ENCODE measurements at regions not wholly inside any gene's neighbourhood (a gene's known extent, or its start where the extent isn't known, plus 50 kb on each side); places are given as distances from the start of the nearest gene placed in this dataset.

DNA sequence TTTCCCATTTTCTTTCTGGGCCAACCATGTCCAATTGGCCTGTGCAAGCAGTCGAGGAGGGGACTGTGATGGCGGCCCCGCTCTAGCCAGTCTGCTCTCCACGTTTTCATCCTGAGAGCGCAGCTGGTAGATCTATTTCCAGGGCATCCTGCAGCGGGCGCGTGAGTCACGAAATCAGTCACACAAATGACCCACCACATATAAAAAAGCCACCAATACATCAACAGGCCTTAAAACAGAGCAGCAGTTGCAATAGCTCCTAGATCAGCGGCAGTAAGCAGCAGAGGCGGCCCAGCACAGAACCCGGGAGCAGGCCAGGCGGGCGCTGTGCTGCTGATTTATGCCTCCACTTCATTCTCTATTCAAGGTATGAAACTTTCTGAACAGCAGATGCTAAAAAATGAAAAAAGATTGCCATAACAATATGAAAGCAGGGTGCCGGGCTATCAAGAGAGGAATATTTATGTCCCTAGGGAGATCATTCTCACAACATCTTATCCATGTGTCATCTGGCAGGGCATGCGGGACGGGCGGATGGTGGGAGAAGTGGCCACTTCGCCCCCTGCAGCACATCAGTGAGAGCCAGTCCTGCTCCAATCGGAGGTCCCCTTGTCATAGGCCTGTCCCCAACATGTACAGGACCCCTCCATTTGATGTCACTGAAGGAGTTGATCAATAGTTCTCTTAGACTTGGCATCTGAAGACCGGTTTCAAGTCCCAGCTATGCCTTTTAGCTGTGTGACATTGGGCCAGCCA, 98.0 kb upstream of the GPR26 start:
- Histone ChIP-seq H3K9me3 (no peaks in the 10 kb centered on the region; the same call in 2 of the 3 replicates), H3K4me1 (no peaks in the 10 kb centered on the region), H3K4me2 (no peak overlapping the region), H3K27ac (no peak overlapping the region), H3K4me3 (no peak overlapping the region)
- FAIRE-seq (no peak), DNase-seq (ENCODE audit: low read depth in 1 of 2, low spot score in 1 of 2) (no peak), ATAC-seq (no peak)
- POLR2A ChIA-PET: no interaction called here
- TF ChIP-seq HOXB13 (CRISPR knock-in tag; IDR thresholded peaks at IDR 0.05; ENCODE audit: low read depth) (no peak), FOSL2 (IDR thresholded peaks at IDR 0.05) (no peak), FOSL2 (CRISPR knock-in tag; IDR thresholded peaks at IDR 0.05) (no peak), NR3C1 (IDR thresholded peaks at IDR 0.05) (no peak)
- TF ChIP-seq, protein P1, sequence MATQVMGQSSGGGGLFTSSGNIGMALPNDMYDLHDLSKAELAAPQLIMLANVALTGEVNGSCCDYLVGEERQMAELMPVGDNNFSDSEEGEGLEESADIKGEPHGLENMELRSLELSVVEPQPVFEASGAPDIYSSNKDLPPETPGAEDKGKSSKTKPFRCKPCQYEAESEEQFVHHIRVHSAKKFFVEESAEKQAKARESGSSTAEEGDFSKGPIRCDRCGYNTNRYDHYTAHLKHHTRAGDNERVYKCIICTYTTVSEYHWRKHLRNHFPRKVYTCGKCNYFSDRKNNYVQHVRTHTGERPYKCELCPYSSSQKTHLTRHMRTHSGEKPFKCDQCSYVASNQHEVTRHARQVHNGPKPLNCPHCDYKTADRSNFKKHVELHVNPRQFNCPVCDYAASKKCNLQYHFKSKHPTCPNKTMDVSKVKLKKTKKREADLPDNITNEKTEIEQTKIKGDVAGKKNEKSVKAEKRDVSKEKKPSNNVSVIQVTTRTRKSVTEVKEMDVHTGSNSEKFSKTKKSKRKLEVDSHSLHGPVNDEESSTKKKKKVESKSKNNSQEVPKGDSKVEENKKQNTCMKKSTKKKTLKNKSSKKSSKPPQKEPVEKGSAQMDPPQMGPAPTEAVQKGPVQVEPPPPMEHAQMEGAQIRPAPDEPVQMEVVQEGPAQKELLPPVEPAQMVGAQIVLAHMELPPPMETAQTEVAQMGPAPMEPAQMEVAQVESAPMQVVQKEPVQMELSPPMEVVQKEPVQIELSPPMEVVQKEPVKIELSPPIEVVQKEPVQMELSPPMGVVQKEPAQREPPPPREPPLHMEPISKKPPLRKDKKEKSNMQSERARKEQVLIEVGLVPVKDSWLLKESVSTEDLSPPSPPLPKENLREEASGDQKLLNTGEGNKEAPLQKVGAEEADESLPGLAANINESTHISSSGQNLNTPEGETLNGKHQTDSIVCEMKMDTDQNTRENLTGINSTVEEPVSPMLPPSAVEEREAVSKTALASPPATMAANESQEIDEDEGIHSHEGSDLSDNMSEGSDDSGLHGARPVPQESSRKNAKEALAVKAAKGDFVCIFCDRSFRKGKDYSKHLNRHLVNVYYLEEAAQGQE (IDR thresholded peaks at IDR 0.05): no peak
- 43% methylated on average over 21 of the region's 21 CpGs for whole genome bisulfite sequencing (ENCODE audit: missing lambda C conversion rate)
- CTCF ChIA-PET: interaction anchor here (8.4 kb wide), 1 partner anchor 15 kb away, joined by 61 read pairs; no protein-coding TSS in a partner anchor

DNA sequence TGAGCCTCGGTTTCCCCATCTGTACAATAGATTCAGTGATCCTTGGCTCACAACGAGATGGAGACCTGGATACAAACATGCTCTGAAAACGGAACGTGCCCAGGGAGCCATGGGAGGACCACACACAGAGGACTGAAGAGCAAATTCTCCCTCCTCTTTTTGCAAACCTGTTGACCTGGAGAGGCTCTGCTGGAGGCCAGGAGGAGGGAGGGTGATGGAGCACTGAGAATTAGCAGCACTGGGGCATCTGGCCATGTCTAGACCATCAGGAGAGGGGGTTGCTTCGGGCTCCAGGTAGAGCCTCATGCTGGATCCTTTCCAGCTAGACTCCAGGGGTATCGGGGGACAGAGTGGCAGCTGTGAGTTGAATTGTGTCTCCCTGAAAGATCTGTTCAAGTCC, 97.4 kb upstream of the GPR26 start:
- Histone ChIP-seq H3K4me2 (no peak overlapping the region), H3K27ac (no peak overlapping the region), H3K9me3 (no peaks in the 10 kb centered on the region; the same call in 2 of the 3 replicates), H3K4me3 (no peak overlapping the region), H3K4me1 (no peaks in the 10 kb centered on the region)
- TF ChIP-seq NR3C1 (IDR thresholded peaks at IDR 0.05) (no peak), RNF2 (IDR thresholded peaks at IDR 0.05; ENCODE audit: borderline replicate concordance, low read depth) (no peak), ZFP36 (IDR thresholded peaks at IDR 0.05; ENCODE audit: borderline replicate concordance, partially characterized antibody) (no peak), BHLHE40 (IDR thresholded peaks at IDR 0.05; ENCODE audit: low read depth, low read length) (no peak), E2F6 (IDR thresholded peaks at IDR 0.05; ENCODE audit: borderline replicate concordance, low read depth) (no peak), TFCP2L1 (CRISPR knock-in tag; IDR thresholded peaks at IDR 0.05) (no peak), ELK1 (IDR thresholded peaks at IDR 0.05; ENCODE audit: low read depth, low read length) (no peak), HEYL (CRISPR knock-in tag; IDR thresholded peaks at IDR 0.05) (no peak), CBX8 (IDR thresholded peaks at IDR 0.05) (no peak), JUN (IDR thresholded peaks at IDR 0.05) (no peak), RARB (CRISPR knock-in tag; IDR thresholded peaks at IDR 0.05) (no peak), ESRRA (IDR thresholded peaks at IDR 0.05; ENCODE audit: borderline replicate concordance, low read length) (no peak), SMC3 (IDR thresholded peaks at IDR 0.05) (no peak), TP53 (CRISPR knock-in tag; IDR thresholded peaks at IDR 0.05) (no peak), HES2 (IDR thresholded peaks at IDR 0.05) (no peak), EP300 (IDR thresholded peaks at IDR 0.05) (no peak), ZNF302 (CRISPR knock-in tag; IDR thresholded peaks at IDR 0.05) (no peak)
- TF ChIP-seq, protein P2, sequence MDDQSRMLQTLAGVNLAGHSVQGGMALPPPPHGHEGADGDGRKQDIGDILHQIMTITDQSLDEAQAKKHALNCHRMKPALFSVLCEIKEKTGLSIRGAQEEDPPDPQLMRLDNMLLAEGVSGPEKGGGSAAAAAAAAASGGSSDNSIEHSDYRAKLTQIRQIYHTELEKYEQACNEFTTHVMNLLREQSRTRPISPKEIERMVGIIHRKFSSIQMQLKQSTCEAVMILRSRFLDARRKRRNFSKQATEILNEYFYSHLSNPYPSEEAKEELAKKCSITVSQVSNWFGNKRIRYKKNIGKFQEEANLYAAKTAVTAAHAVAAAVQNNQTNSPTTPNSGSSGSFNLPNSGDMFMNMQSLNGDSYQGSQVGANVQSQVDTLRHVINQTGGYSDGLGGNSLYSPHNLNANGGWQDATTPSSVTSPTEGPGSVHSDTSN (IDR thresholded peaks at IDR 0.05): no peak
- TF ChIP-seq, protein P1 (IDR thresholded peaks at IDR 0.05): no peak
- ATAC-seq (no peak), FAIRE-seq (no peak), DNase-seq (ENCODE audit: low read depth in 1 of 2, low spot score in 1 of 2) (no peak)
- ChIA-PET CTCF (interaction anchor here (1.7 to 8.4 kb wide), 2 partner anchors 11 to 15 kb away, joined by 6 to 61 read pairs; no protein-coding TSS in a partner anchor), POLR2A (no interaction called here)
- 18% methylated on average over 6 of the region's 6 CpGs for WGBS (ENCODE audit: missing lambda C conversion rate)
